IMR-90 (cell line): ENCODE measurements at regions not wholly inside any gene's neighbourhood (a gene's known extent, or its start where the extent isn't known, plus 50 kb on each side); places are given as distances from the start of the nearest gene placed in this dataset.

Source experiments
- ATAC-seq: fragments of 200-7000 bp; cut with Tn5 transposase; 2 replicates; pipeline ENCODE4 v1.9.1; 2020; ENCODE audit warnings: low read depth, mild to moderate bottlenecking, moderate library complexity
- BruUV-seq: library from RNA; stranded (reverse); fragments of 400-500 nt; replicated peaks from 2 replicates; lab custom pipeline; 2021; lab: Mats Ljungman, UMichigan
- CTCF ChIA-PET: fragments of 300-600 bp; formaldehyde crosslinking; extraction: SDS; loops from one replicate; lab custom pipeline; 2021; ENCODE audit warnings: antibody characterized with exemption; lab: Yijun Ruan, JAX
- POLR2A ChIA-PET: fragments of 300-600 bp; sonication (Branson Sonifier 250); formaldehyde crosslinking; loops from one replicate; lab custom pipeline; 2022; ENCODE audit warnings: antibody characterized with exemption; ENCODE audit not compliant: unreplicated experiment; lab: Charles Lee
- DNase-seq: peaks from one replicate; pipeline ENCODE4 v3.0.0; 2013
- H2AFZ ChIP-seq: replicated peaks from 2 replicates; pipeline ENCODE3; 2013; ENCODE audit warnings: low read length, mild to moderate bottlenecking; ENCODE audit not compliant: poor library complexity
- H2AK5ac ChIP-seq: 2 replicates; pipeline ENCODE4 v1.6.1; 2013; ENCODE audit warnings: low read depth, low read length, inconsistent platforms
- H2AK9ac ChIP-seq: replicated peaks from 2 replicates; pipeline ENCODE3; 2013; ENCODE audit warnings: mild to moderate bottlenecking, low read depth, low read length, moderate library complexity; ENCODE audit not compliant: poor library complexity
- H2BK120ac ChIP-seq: 2 replicates; pipeline ENCODE4 v1.6.1; 2013; ENCODE audit warnings: low read depth, low read length, inconsistent platforms
- H2BK15ac ChIP-seq: 3 replicates; pipeline ENCODE4 v1.6.1; 2013; ENCODE audit warnings: low read depth, low read length, inconsistent platforms
- H2BK20ac ChIP-seq: 2 replicates; pipeline ENCODE4 v1.6.1; 2013; ENCODE audit warnings: low read depth, mild to moderate bottlenecking, inconsistent platforms, low read length, moderate library complexity
- H2BK5ac ChIP-seq: 2 replicates; pipeline ENCODE4 v1.6.1; 2013; ENCODE audit warnings: mild to moderate bottlenecking, low read depth, low read length, inconsistent platforms; ENCODE audit not compliant: poor library complexity, severe bottlenecking
- H3K14ac ChIP-seq: replicated peaks from 2 replicates; pipeline ENCODE4 v1.6.1; 2013; ENCODE audit warnings: low read depth, low read length, inconsistent platforms
- H3K18ac ChIP-seq: 2 replicates; pipeline ENCODE4 v1.6.1; 2013; ENCODE audit warnings: low read depth, low read length, control low read depth
- H3K23ac ChIP-seq: 2 replicates; pipeline ENCODE4 v1.6.1; 2013; ENCODE audit warnings: low read depth, low read length, inconsistent platforms
- H3K27ac ChIP-seq: 2 replicates; pipeline ENCODE4 v1.5.1; 2013; ENCODE audit warnings: mild to moderate bottlenecking, control low read depth, low read length; ENCODE audit not compliant: insufficient read depth
- H3K27me3 ChIP-seq: 2 replicates; pipeline ENCODE4 v1.6.1; 2013; ENCODE audit warnings: low read length; ENCODE audit not compliant: control insufficient read depth, insufficient read depth
- H3K36me3 ChIP-seq: 2 replicates; pipeline ENCODE4 v1.6.1; 2013; ENCODE audit warnings: low read length, mixed read lengths; ENCODE audit not compliant: control insufficient read depth, insufficient read depth
- H3K4ac ChIP-seq: 2 replicates; pipeline ENCODE4 v1.6.1; 2013; ENCODE audit warnings: low read depth, low read length, inconsistent platforms
- H3K4me1 ChIP-seq: 2 replicates; pipeline ENCODE4 v1.6.1; 2013; ENCODE audit warnings: low read length, mixed read lengths; ENCODE audit not compliant: control insufficient read depth, insufficient read depth
- H3K4me2 ChIP-seq: 2 replicates; pipeline ENCODE4 v1.6.1; 2013; ENCODE audit warnings: low read depth, mild to moderate bottlenecking, control low read depth, low read length, moderate library complexity
- H3K4me3 ChIP-seq: 2 replicates; pipeline ENCODE4 v1.5.1; 2013; ENCODE audit warnings: low read depth, mild to moderate bottlenecking, control low read depth, low read length, moderate library complexity; ENCODE audit not compliant: insufficient read depth
- H3K56ac ChIP-seq: 2 replicates; pipeline ENCODE4 v1.6.1; 2013; ENCODE audit warnings: low read length, inconsistent platforms; ENCODE audit not compliant: insufficient read depth; ENCODE audit errors: extremely low read depth
- H3K79me1 ChIP-seq, 2 experiments: 2 replicates each; pipeline ENCODE4 v1.6.1; 2013; ENCODE audit warnings: low read length in 2 of 2, inconsistent platforms in 1 of 2, low read depth in 1 of 2
- H3K9ac ChIP-seq: 2 replicates; pipeline ENCODE4 v1.6.1; 2013; ENCODE audit warnings: low read depth, low read length, control low read depth
- H3K9me1 ChIP-seq: 2 replicates; pipeline ENCODE4 v1.6.1; 2013; ENCODE audit warnings: low read length, inconsistent platforms; ENCODE audit not compliant: insufficient read depth
- H3K9me3 ChIP-seq: 2 replicates; pipeline ENCODE4 v1.6.1; 2013; ENCODE audit warnings: low read length; ENCODE audit not compliant: control insufficient read depth, insufficient read depth
- H4K20me1 ChIP-seq: 2 replicates; pipeline ENCODE4 v1.6.1; 2013; ENCODE audit warnings: low read length, inconsistent platforms; ENCODE audit not compliant: insufficient read depth
- H4K5ac ChIP-seq: 2 replicates; pipeline ENCODE4 v1.6.1; 2013; ENCODE audit warnings: mild to moderate bottlenecking, low read depth, low read length, control low read depth
- H4K8ac ChIP-seq, 2 experiments: 2 replicates each; pipeline ENCODE4 v1.6.1; 2013; ENCODE audit warnings: low read depth in 2 of 2, low read length in 2 of 2, control low read depth in 1 of 2, inconsistent platforms in 1 of 2
- H4K91ac ChIP-seq: 2 replicates; pipeline ENCODE4 v1.6.1; 2013; ENCODE audit warnings: low read depth, low read length, inconsistent platforms; ENCODE audit not compliant: insufficient read depth
- CEBPB ChIP-seq: IDR thresholded peaks from 2 replicates; pipeline ENCODE4 v1.6.1; 2012; ENCODE audit warnings: low read depth, low read length, improper control_type of control experiment
- CHD1 ChIP-seq: IDR thresholded peaks from 2 replicates; pipeline ENCODE4 v1.6.1; 2012; ENCODE audit warnings: low read depth, low read length, improper control_type of control experiment
- WGBS, 2 experiments: methylation state at CpG; one replicate each; pipeline versions ENCODE4 v1.1.5 to v1.1.7; 2013; ENCODE audit warnings: missing lambda C conversion rate in 2 of 2; ENCODE audit not compliant: insufficient read length in 1 of 2; ENCODE audit errors: extremely low coverage in 2 of 2; 5-methylcytosine and 5-hydroxymethylcytosine counted together
- dilution Hi-C: fragments of 300-500 bp; cut with HindIII; formaldehyde crosslinking; loops from one replicate; pipeline ENCODE4 v1.14.3; 2018; ENCODE audit warnings: low sequenced_read_pairs; ENCODE audit not compliant: unreplicated experiment
- in situ Hi-C: fragments of 300-500 bp; cut with MboI; formaldehyde crosslinking; loops from 3 replicates; pipeline ENCODE4 v1.14.3; 2019; ENCODE audit warnings: low sequenced_read_pairs, inconsistent platforms, mixed read lengths
- intact Hi-C: fragments of 100-400 bp; cut with micrococcal nuclease; formaldehyde crosslinking; loops from 2 replicates; pipeline ENCODE4 v1.10.0; 2022

GRCh38 chr15:39391230-39391629 lies 189.6 kb upstream of the THBS1 start:
- H4K5ac ChIP-seq, result no peak overlapping the region
- no peak overlapping the region for H3K27ac ChIP-seq
- POLR2A ChIA-PET, result no interaction called here
- dilution Hi-C loops, result no loop called here
- H3K18ac ChIP-seq, result no peak overlapping the region
- DNase-seq (no peak), ATAC-seq (no peak)
- TF ChIP-seq CHD1 (no peak), CEBPB (peak; percentile 82)
- 100% methylated on average over 2 of the region's 5 CpGs; no CpG with 5 or more reads in 1 of the 2 experiments for WGBS, 2 experiments
- H4K8ac ChIP-seq, result no peak overlapping the region
- H2AK5ac ChIP-seq, result no peak overlapping the region
- H3K9me1 ChIP-seq, result no peaks in the 10 kb centered on the region
- H3K4me2 ChIP-seq, result no peak overlapping the region
- H2BK120ac ChIP-seq, result no peak overlapping the region
- H3K36me3 ChIP-seq, result no peaks in the 10 kb centered on the region
- no TSS peak for BruUV-seq
- no peaks in the 10 kb centered on the region for H3K27me3 ChIP-seq
- H3K4me1 ChIP-seq, result peaks cover 4% of the 10 kb centered on the region; the same call in 1 of the 2 replicates
- peak overlapping the region; percentile 57 for H2AFZ ChIP-seq
- H4K20me1 ChIP-seq, result no peaks in the 10 kb centered on the region
- no peak overlapping the region for H4K91ac ChIP-seq
- in situ Hi-C loops, result no loop called here
- H3K4ac ChIP-seq, result no peak overlapping the region
- no peak overlapping the region for H3K14ac ChIP-seq
- no peaks in the 10 kb centered on the region for H3K9me3 ChIP-seq
- intact Hi-C loops, result no loop called here
- no peak overlapping the region for H3K56ac ChIP-seq
- H2BK20ac ChIP-seq, result no peak overlapping the region
- H3K4me3 ChIP-seq, result no peak overlapping the region
- CTCF ChIA-PET, result no interaction called here
- H3K9ac ChIP-seq, result no peak overlapping the region
- H2AK9ac ChIP-seq, result no peak overlapping the region
- no peak overlapping the region for H2BK15ac ChIP-seq
- no peak overlapping the region for H2BK5ac ChIP-seq
- H3K23ac ChIP-seq, result no peak overlapping the region
- no peaks in the 10 kb centered on the region for H3K79me1 ChIP-seq
